ENCODE measurements at regions not wholly inside any gene's neighbourhood (a gene's known extent, or its start where the extent isn't known, plus 50 kb on each side); places are given as distances from the start of the nearest gene placed in this dataset.

- peak; percentile 50 for DNase-seq
These were observed 75.0 kb downstream of the PTPDC1 start for GRCh38 chr9:94159069-94159939.

GRCh38 chr9:94160594-94161501 lies 76.6 kb downstream of the PTPDC1 start:
- peak; percentile 23 for DNase-seq

GRCh38 chr9:94161673-94162072 lies 77.4 kb downstream of the PTPDC1 start:
- DNase-seq = no peak

GRCh38 chr9:94164806-94165549 lies 80.7 kb downstream of the PTPDC1 start:
- DNase-seq = no peak

- DNase-seq = peak; percentile 99
These were observed 81.5 kb downstream of the PTPDC1 start for GRCh38 chr9:94165592-94166235.

GRCh38 chr9:94166236-94166975 lies 82.1 kb downstream of the PTPDC1 start:
- DNase-seq = peak; percentile 99

GRCh38 chr9:94166976-94167346 lies 82.7 kb downstream of the PTPDC1 start:
- no peak for DNase-seq

- DNase-seq = no peak
These were observed 83.2 kb downstream of the PTPDC1 start for GRCh38 chr9:94167376-94167890.

GRCh38 chr9:94168203-94169000 lies 84.1 kb downstream of the PTPDC1 start:
- no peak for DNase-seq

- no peak for DNase-seq
These were observed 85.7 kb downstream of the PTPDC1 start for GRCh38 chr9:94169968-94170367.

- no peak for DNase-seq
These were observed 85.5 kb upstream of the ZNF169 start for GRCh38 chr9:94173632-94174031.

GRCh38 chr9:94174164-94174563 lies 84.9 kb upstream of the ZNF169 start:
- DNase-seq = no peak

GRCh38 chr9:94175669-94176068 lies 83.4 kb upstream of the ZNF169 start:
- no peak for DNase-seq

GRCh38 chr9:94176608-94177007 lies 82.5 kb upstream of the ZNF169 start:
- no peak for DNase-seq

- DNase-seq = no peak
These were observed 80.2 kb upstream of the ZNF169 start for GRCh38 chr9:94178927-94179326.

- no peak for DNase-seq
These were observed 77.5 kb upstream of the ZNF169 start for GRCh38 chr9:94181408-94182181.

- DNase-seq = no peak
These were observed 76.6 kb upstream of the ZNF169 start for GRCh38 chr9:94182532-94182931.

- no peak for DNase-seq
These were observed 75.7 kb upstream of the ZNF169 start for GRCh38 chr9:94183240-94183999.

GRCh38 chr9:94188246-94188645 lies 70.9 kb upstream of the ZNF169 start:
- no peak for DNase-seq

All from fibroblast of skin of scalp (primary cell).